GM23338 (cell line): ENCODE measurements at regions not wholly inside any gene's neighbourhood (a gene's known extent, or its start where the extent isn't known, plus 50 kb on each side); places are given as distances from the start of the nearest gene placed in this dataset.

Experiments
- ATAC-seq: fragments of 200-7000 bp; cut with Tn5 transposase; 3 replicates; pipeline ENCODE4 v1.9.1; 2020
- DNase-seq: peaks from one replicate; pipeline ENCODE4 v3.0.0-alpha.2; 2015; ENCODE audit warnings: low spot score
- H2AFZ ChIP-seq: fragments of 200-600 bp; sonication (generic); 2 replicates; pipeline ENCODE4 v1.8.0; 2016; ENCODE audit warnings: antibody characterized with exemption, mild to moderate bottlenecking, moderate library complexity
- H3F3A ChIP-seq: fragments of 200-600 bp; sonication (generic); replicated peaks from 2 replicates; pipeline ENCODE4 v1.8.0; 2017; ENCODE audit warnings: antibody characterized with exemption, mixed run types, low read depth
- H3K27ac ChIP-seq: fragments of 200-600 bp; sonication (generic); 2 replicates; pipeline ENCODE4 v1.6.1; 2016; ENCODE audit warnings: low read depth
- H3K27me3 ChIP-seq: fragments of 200-600 bp; sonication (generic); 2 replicates; pipeline ENCODE4 v1.8.0; 2016; ENCODE audit warnings: mild to moderate bottlenecking, mixed run types, moderate library complexity; ENCODE audit not compliant: insufficient read depth
- H3K36me3 ChIP-seq: fragments of 200-600 bp; sonication (generic); 2 replicates; pipeline ENCODE4 v1.8.0; 2016; ENCODE audit warnings: mild to moderate bottlenecking; ENCODE audit not compliant: insufficient read depth
- H3K4me1 ChIP-seq: fragments of 200-600 bp; sonication (generic); 2 replicates; pipeline ENCODE4 v1.8.0; 2016; ENCODE audit warnings: mild to moderate bottlenecking, moderate library complexity; ENCODE audit not compliant: insufficient read depth
- H3K4me2 ChIP-seq: fragments of 200-600 bp; sonication (generic); 2 replicates; pipeline ENCODE4 v1.7.1; 2017; ENCODE audit warnings: mixed run types
- H3K4me3 ChIP-seq: fragments of 200-600 bp; sonication (generic); 2 replicates; pipeline ENCODE4 v1.6.1; 2016; ENCODE audit warnings: mixed run types
- H3K79me2 ChIP-seq: fragments of 200-600 bp; sonication (generic); replicated peaks from 2 replicates; pipeline ENCODE4 v1.8.0; 2017; ENCODE audit warnings: mild to moderate bottlenecking; ENCODE audit not compliant: insufficient read depth
- H3K9me2 ChIP-seq: fragments of 200-600 bp; sonication (generic); 2 replicates; pipeline ENCODE4 v1.8.0; 2017; ENCODE audit not compliant: insufficient read depth
- H4K20me1 ChIP-seq: fragments of 200-600 bp; sonication (generic); replicated peaks from 2 replicates; pipeline ENCODE4 v1.8.0; 2017; ENCODE audit warnings: mild to moderate bottlenecking; ENCODE audit not compliant: insufficient read depth
- H3K27ac Mint-ChIP-seq: 2 replicates; pipeline ENCODE4 v1.8.0; 2020; ENCODE audit warnings: inconsistent platforms, mild to moderate bottlenecking, moderate library complexity, mixed read lengths
- H3K27me3 Mint-ChIP-seq: 3 replicates; pipeline ENCODE4 v1.8.0; 2022; ENCODE audit warnings: low read depth, mild to moderate bottlenecking, moderate library complexity, mixed read lengths, inconsistent platforms; ENCODE audit not compliant: insufficient read depth, poor library complexity
- H3K36me3 Mint-ChIP-seq: 3 replicates; pipeline ENCODE4 v1.8.0; 2021; ENCODE audit warnings: low read depth, mild to moderate bottlenecking, inconsistent platforms, moderate library complexity, mixed read lengths
- H3K4me1 Mint-ChIP-seq: 3 replicates; pipeline ENCODE4 v1.8.0; 2020; ENCODE audit warnings: mild to moderate bottlenecking, inconsistent platforms, mixed read lengths
- H3K4me3 Mint-ChIP-seq: 3 replicates; pipeline ENCODE4 v1.8.0; 2021; ENCODE audit warnings: moderate library complexity, mild to moderate bottlenecking, inconsistent platforms, mixed read lengths
- H3K9me3 Mint-ChIP-seq: 3 replicates; pipeline ENCODE4 v1.8.0; 2020; ENCODE audit warnings: moderate library complexity, mild to moderate bottlenecking, inconsistent platforms, mixed read lengths
- CREB1 ChIP-seq: fragments of 250-450 bp; sonication (Bioruptor Pico); IDR thresholded peaks from 2 replicates; pipeline ENCODE4 v1.5.0; 2020; ENCODE audit warnings: low read depth, mild to moderate bottlenecking, moderate library complexity
- CTCF ChIP-seq, 2 experiments: fragments of 200-600 bp in 1 of 2; sonication (generic) in 1 of 2; conservative IDR thresholded peaks; 2 replicates each; pipeline versions ENCODE4 v1.5.1 to v1.6.1; 2016 to 2017; ENCODE audit warnings: antibody characterized with exemption in 2 of 2, low read depth in 2 of 2, mild to moderate bottlenecking in 2 of 2, moderate library complexity in 1 of 2
- EZH2 ChIP-seq: fragments of 200-600 bp; sonication (generic); IDR thresholded peaks from one replicate; pipeline ENCODE4 v1.8.0; 2017; ENCODE audit warnings: antibody characterized with exemption, mild to moderate bottlenecking, low read depth; ENCODE audit not compliant: unreplicated experiment
- EZH2phosphoT487 ChIP-seq: fragments of 200-600 bp; sonication (generic); IDR thresholded peaks from one replicate; pipeline ENCODE4 v1.8.1; 2018; ENCODE audit warnings: antibody characterized with exemption; ENCODE audit not compliant: unreplicated experiment
- JUNB ChIP-seq: IDR thresholded peaks from one replicate; pipeline ENCODE4 v1.6.1; 2016; ENCODE audit warnings: antibody characterized with exemption; ENCODE audit not compliant: unreplicated experiment
- NANOG ChIP-seq: IDR thresholded peaks from 2 replicates; pipeline ENCODE4 v1.6.1; 2016; ENCODE audit warnings: antibody characterized with exemption, borderline replicate concordance
- POLR2AphosphoS5 ChIP-seq: IDR thresholded peaks from 2 replicates; pipeline ENCODE4 v1.6.1; 2016; ENCODE audit warnings: antibody characterized with exemption, low read depth
- STAT1 ChIP-seq: IDR thresholded peaks from one replicate; pipeline ENCODE4 v1.6.1; 2016; ENCODE audit warnings: antibody characterized with exemption; ENCODE audit not compliant: unreplicated experiment
- ZNF114 ChIP-seq: fragments of 250-450 bp; sonication (Bioruptor Pico); IDR thresholded peaks from 2 replicates; pipeline ENCODE4 v1.5.0; 2020; ENCODE audit warnings: mild to moderate bottlenecking, moderate library complexity
- ZNF331 ChIP-seq: fragments of 250-450 bp; sonication (Bioruptor Pico); IDR thresholded peaks from 2 replicates; pipeline ENCODE4 v1.5.0; 2020; ENCODE audit warnings: low read depth, mild to moderate bottlenecking, moderate library complexity
- TF ChIP-seq, protein P1 (sequence below): IDR thresholded peaks from one replicate; pipeline ENCODE4 v1.6.1; 2018; ENCODE audit warnings: antibody characterized with exemption; ENCODE audit not compliant: unreplicated experiment
- TF ChIP-seq, protein P2 (sequence below): fragments of 250-450 bp; sonication (Bioruptor Pico); IDR thresholded peaks from 2 replicates; pipeline ENCODE4 v1.5.0; 2020; ENCODE audit warnings: mild to moderate bottlenecking, moderate library complexity
- TF ChIP-seq, protein P3 (sequence below): IDR thresholded peaks from 2 replicates; pipeline ENCODE4 v1.6.1; 2016; ENCODE audit warnings: antibody characterized with exemption

DNA sequence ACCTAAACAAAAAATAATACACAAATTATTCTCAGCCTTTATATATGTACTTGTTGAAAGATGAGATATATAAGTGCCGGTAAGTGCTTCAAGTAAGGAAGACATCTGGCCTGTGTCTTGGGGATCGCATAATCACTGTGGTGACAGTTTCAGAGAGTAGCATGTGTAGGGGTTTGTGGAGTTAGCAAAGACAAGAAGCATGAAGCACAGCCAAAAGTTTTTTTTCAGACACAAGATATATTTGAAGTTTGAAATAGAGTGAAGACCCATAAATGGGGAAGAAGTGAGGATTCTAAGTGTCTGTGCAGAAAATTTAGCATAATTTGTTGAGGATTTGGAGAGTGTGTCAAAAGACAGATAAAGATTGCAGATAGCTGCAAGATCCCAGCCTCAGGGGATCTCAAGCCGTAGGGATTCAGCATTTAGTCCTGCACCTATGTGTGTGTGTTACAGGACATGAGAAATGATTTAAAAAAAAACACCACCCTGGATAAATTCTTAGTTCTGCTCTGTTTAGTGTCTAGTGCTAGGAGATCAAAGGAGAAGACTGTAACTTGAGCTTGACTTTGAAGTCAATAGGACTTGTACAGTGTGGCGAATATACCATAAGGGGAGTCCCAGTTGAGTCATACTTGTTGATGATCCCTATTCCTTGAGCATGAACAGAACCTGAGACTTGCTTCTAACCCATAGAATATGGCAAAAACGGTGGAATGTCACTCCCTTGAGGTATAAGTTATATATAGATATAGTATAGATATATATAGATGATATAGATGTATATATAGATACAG, 123.9 kb upstream of the GRM7 start:
- H3K4me1 Mint-ChIP-seq, result peaks cover 13% of the 10 kb centered on the region; the same call in 2 of the 3 replicates
- Histone ChIP-seq H3K4me2 (no peak overlapping the region), H3K79me2 (no peaks in the 10 kb centered on the region), H3K4me3 (no peak overlapping the region), H4K20me1 (no peaks in the 10 kb centered on the region), H3K27ac (no peak overlapping the region), H3K4me1 (no peaks in the 10 kb centered on the region), H3K9me2 (no peaks in the 10 kb centered on the region), H3K27me3 (no peaks in the 10 kb centered on the region), H2AFZ (no peak overlapping the region), H3F3A (no peaks in the 10 kb centered on the region), H3K36me3 (peaks cover 10% of the 10 kb centered on the region; the same call in 1 of the 2 replicates)
- no peak for DNase-seq
- no peak overlapping the region for H3K27ac Mint-ChIP-seq
- TF ChIP-seq ZNF114 (CRISPR knock-in tag) (no peak), EZH2phosphoT487 (no peak), CTCF (conservative IDR thresholded peaks at IDR 0.05; ENCODE audit: low read depth in 2 of 2) (no peak), ZNF331 (CRISPR knock-in tag) (no peak), NANOG (no peak), EZH2 (no peak), POLR2AphosphoS5 (no peak), CREB1 (CRISPR knock-in tag) (no peak), STAT1 (no peak), JUNB (no peak)
- TF ChIP-seq, protein P1, sequence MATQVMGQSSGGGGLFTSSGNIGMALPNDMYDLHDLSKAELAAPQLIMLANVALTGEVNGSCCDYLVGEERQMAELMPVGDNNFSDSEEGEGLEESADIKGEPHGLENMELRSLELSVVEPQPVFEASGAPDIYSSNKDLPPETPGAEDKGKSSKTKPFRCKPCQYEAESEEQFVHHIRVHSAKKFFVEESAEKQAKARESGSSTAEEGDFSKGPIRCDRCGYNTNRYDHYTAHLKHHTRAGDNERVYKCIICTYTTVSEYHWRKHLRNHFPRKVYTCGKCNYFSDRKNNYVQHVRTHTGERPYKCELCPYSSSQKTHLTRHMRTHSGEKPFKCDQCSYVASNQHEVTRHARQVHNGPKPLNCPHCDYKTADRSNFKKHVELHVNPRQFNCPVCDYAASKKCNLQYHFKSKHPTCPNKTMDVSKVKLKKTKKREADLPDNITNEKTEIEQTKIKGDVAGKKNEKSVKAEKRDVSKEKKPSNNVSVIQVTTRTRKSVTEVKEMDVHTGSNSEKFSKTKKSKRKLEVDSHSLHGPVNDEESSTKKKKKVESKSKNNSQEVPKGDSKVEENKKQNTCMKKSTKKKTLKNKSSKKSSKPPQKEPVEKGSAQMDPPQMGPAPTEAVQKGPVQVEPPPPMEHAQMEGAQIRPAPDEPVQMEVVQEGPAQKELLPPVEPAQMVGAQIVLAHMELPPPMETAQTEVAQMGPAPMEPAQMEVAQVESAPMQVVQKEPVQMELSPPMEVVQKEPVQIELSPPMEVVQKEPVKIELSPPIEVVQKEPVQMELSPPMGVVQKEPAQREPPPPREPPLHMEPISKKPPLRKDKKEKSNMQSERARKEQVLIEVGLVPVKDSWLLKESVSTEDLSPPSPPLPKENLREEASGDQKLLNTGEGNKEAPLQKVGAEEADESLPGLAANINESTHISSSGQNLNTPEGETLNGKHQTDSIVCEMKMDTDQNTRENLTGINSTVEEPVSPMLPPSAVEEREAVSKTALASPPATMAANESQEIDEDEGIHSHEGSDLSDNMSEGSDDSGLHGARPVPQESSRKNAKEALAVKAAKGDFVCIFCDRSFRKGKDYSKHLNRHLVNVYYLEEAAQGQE, result no peak
- TF ChIP-seq, protein P2, sequence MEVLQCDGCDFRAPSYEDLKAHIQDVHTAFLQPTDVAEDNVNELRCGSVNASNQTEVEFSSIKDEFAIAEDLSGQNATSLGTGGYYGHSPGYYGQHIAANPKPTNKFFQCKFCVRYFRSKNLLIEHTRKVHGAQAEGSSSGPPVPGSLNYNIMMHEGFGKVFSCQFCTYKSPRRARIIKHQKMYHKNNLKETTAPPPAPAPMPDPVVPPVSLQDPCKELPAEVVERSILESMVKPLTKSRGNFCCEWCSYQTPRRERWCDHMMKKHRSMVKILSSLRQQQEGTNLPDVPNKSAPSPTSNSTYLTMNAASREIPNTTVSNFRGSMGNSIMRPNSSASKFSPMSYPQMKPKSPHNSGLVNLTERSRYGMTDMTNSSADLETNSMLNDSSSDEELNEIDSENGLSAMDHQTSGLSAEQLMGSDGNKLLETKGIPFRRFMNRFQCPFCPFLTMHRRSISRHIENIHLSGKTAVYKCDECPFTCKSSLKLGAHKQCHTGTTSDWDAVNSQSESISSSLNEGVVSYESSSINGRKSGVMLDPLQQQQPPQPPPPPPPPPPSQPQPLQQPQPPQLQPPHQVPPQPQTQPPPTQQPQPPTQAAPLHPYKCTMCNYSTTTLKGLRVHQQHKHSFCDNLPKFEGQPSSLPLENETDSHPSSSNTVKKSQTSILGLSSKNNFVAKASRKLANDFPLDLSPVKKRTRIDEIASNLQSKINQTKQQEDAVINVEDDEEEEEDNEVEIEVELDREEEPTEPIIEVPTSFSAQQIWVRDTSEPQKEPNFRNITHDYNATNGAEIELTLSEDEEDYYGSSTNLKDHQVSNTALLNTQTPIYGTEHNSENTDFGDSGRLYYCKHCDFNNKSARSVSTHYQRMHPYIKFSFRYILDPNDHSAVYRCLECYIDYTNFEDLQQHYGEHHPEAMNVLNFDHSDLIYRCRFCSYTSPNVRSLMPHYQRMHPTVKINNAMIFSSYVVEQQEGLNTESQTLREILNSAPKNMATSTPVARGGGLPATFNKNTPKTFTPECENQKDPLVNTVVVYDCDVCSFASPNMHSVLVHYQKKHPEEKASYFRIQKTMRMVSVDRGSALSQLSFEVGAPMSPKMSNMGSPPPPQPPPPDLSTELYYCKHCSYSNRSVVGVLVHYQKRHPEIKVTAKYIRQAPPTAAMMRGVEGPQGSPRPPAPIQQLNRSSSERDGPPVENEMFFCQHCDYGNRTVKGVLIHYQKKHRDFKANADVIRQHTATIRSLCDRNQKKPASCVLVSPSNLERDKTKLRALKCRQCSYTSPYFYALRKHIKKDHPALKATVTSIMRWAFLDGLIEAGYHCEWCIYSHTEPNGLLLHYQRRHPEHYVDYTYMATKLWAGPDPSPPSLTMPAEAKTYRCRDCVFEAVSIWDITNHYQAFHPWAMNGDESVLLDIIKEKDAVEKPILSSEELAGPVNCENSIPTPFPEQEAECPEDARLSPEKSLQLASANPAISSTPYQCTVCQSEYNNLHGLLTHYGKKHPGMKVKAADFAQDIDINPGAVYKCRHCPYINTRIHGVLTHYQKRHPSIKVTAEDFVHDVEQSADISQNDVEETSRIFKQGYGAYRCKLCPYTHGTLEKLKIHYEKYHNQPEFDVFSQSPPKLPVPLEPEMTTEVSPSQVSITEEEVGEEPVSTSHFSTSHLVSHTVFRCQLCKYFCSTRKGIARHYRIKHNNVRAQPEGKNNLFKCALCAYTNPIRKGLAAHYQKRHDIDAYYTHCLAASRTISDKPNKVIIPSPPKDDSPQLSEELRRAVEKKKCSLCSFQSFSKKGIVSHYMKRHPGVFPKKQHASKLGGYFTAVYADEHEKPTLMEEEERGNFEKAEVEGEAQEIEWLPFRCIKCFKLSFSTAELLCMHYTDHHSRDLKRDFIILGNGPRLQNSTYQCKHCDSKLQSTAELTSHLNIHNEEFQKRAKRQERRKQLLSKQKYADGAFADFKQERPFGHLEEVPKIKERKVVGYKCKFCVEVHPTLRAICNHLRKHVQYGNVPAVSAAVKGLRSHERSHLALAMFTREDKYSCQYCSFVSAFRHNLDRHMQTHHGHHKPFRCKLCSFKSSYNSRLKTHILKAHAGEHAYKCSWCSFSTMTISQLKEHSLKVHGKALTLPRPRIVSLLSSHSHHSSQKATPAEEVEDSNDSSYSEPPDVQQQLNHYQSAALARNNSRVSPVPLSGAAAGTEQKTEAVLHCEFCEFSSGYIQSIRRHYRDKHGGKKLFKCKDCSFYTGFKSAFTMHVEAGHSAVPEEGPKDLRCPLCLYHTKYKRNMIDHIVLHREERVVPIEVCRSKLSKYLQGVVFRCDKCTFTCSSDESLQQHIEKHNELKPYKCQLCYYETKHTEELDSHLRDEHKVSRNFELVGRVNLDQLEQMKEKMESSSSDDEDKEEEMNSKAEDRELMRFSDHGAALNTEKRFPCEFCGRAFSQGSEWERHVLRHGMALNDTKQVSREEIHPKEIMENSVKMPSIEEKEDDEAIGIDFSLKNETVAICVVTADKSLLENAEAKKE (CRISPR knock-in tag), result no peak
- TF ChIP-seq, protein P3, sequence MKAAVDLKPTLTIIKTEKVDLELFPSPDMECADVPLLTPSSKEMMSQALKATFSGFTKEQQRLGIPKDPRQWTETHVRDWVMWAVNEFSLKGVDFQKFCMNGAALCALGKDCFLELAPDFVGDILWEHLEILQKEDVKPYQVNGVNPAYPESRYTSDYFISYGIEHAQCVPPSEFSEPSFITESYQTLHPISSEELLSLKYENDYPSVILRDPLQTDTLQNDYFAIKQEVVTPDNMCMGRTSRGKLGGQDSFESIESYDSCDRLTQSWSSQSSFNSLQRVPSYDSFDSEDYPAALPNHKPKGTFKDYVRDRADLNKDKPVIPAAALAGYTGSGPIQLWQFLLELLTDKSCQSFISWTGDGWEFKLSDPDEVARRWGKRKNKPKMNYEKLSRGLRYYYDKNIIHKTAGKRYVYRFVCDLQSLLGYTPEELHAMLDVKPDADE, result no peak
- no peak overlapping the region for H3K4me3 Mint-ChIP-seq
- no peak for ATAC-seq
- no peaks in the 10 kb centered on the region for H3K27me3 Mint-ChIP-seq
- H3K9me3 Mint-ChIP-seq, result peaks cover 59% of the 10 kb centered on the region
- peaks cover 5% of the 10 kb centered on the region for H3K36me3 Mint-ChIP-seq
